Muscle of back (tissue), 3 donors: ENCODE measurements at regions not wholly inside any gene's neighbourhood (a gene's known extent, or its start where the extent isn't known, plus 50 kb on each side); places are given as distances from the start of the nearest gene placed in this dataset.
"Not testable (repeated sequence)": the region's sequence is repeated elsewhere in the genome, so short reads cannot be mapped to it uniquely, and the experiment has no call there.

Experiments
- DNase-seq, 3 donors: peaks; one replicate each; pipeline versions ENCODE4 v3.0.0 to v3.0.0-alpha.2; 2013

- DNase-seq, result no peak
Observed at GRCh38 chr17:56000411-56000810, 152.9 kb upstream of the ANKFN1 start.

DNA sequence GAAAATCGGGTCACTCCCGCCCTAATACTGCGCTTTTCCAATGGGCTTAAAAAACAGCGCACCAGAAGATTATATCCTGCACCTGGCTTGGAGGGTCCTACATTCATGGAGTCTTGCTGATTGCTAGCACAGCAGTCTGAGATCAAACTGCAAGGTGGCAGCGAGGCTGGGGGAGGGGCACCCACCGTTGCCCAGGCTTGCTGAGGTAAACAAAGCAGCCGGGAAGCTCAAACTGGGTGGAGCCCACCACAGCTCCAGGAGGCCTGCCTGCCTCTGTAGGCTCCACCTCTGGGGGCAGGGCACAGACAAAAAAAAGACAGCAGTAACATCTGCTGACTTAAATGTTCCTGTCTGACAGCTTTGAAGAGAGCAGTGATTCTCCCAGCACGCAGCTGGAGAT lies 150.6 kb upstream of the ANKFN1 start:
- DNase-seq, result not testable (repeated sequence)

GRCh38 chr17:56009795-56010651 lies 143.3 kb upstream of the ANKFN1 start:
- DNase-seq, result peak; percentile 54 to 82 (median 73)

DNA sequence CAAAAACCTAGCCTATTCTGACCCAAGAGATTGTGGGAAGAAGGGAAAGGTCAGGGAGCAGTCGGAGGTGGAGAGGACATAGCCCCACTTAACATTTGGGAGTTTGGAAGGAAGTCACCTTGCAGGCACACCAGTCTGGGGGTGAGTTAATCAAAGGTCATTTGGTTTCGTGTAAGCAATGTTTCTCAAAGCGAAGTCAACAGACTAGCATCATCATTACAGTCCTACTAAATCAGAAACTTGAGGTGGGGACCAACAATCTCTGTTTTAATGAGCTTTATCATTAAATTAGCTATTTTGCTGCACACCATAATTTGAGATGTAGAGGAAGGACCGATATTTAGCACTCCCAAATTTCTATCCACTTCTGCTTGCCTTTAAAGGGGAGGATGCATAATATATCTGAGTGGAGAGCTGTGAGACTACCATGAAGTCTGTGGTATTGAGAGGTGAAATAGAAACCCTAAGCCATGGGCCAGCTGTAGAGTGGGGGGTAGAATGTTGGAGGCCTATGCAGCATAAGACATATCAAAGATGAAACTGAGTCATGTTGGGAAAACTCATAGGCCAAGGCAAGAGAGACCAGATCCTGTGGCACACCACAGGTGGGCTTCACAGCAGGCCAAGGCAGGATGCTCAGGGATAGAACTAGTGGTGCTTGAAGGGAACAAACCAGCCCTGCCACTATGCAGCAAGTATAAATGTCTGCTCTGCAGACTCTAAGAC lies 141.7 kb upstream of the ANKFN1 start:
- no peak for DNase-seq

DNA sequence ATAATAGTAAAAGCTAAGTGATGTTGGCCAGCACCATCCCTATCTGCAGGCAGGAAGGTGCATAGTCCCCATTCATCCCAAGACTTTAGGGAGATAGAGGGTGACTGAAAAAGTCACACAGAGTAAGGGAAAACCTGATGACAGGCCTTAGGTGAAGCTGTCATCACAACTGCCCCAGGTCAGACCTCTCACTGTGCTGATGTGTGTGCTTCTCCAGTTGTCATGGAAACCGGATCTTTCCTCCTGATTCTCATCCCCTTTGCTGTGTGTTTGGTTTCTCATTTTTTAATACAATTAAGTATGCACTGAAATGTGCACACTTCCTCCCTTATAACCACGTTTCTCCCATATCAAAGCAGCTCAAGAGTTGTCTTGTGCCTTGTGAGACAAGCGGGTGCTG lies 135.1 kb upstream of the ANKFN1 start:
- DNase-seq, result no peak

DNA sequence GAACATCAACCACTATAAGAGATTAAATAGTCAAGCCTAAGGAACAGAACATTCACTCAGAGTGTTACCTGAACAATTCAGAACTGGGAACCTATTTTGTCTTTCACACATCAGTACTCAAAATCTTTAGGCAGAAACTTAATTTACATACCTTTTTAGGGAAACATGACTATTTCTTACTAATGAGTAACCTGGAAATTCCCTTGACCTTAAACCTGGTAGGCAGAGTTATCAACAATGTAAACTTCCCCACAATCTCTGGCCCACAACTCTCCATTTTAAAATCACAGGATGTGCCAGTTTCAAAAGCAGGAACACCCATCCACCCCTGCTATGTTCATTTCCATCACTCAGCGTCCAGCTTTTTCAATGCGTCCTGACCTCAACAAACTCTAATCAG lies 132.9 kb upstream of the ANKFN1 start:
- DNase-seq, result no peak

- DNase-seq, result no peak
Observed at GRCh38 chr17:56021681-56022190, 131.5 kb upstream of the ANKFN1 start.

GRCh38 chr17:56023851-56024250 lies 129.4 kb upstream of the ANKFN1 start:
- no peak for DNase-seq

DNA sequence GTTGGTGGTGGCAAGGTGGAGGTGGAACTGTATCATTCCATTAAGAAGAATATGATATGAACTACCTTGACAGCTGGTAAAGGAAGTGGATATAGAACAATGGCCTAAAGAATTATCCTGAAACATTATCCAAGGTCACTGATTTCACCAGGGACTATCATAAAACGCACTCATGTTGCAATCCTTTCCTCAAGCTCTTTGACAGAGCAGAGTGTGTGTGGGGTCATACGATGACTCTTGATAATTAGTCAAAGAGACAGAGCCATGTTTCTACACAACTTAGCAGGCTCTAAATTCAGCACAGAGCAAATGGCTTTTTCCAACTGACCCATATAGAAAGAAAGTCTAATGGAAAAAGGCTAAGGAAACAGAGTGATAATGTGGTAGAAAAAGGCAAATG lies 126.4 kb upstream of the ANKFN1 start:
- no peak for DNase-seq

DNA sequence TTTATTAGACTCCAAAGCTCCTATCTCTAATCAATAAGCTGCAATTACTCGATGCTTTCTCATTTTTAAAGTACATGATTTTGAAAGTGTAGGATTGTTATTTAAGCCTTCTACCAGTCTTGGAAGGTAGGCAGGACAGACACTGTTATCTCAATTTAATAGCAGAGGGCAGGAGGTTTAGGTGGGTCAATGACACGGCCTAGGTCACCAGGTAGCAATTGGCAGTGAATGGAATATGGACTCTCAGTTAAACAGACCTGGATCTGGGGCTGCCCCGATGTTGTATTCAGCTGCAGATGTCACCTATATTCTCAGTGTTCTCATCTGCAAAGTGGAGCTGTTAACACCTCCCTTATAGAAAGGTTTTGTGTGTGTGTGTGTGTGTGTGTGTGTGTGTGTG lies 124.4 kb upstream of the ANKFN1 start:
- DNase-seq, result no peak

GRCh38 chr17:56030009-56030624 lies 123.2 kb upstream of the ANKFN1 start:
- no peak for DNase-seq

GRCh38 chr17:56031636-56032035 lies 121.6 kb upstream of the ANKFN1 start:
- no peak for DNase-seq

DNA sequence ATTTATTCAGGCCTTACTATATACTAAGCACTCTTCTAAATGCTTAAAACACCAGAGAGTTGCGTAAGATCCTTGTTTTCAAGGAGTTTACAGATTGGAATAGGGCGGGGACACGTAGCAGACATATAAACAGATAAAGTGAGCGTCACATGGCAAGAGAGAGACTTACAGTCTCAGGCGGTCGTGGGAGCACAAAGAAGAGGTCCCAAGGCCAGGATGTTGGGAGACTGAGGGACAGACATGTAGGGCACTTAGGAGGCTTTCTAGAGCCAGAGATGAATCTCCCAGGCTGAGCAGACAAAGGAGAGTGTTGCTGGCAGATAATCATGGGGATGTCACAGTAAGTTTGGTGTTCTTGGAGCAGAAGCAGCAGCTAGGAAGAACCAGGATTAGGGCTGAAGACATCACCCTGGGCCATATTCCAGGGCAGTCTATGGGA lies 119.1 kb upstream of the ANKFN1 start:
- DNase-seq, result peak in 2 of 3 donors; percentile 32 to 78

- peak in 2 of 3 donors; percentile 6 to 22 for DNase-seq
Observed at GRCh38 chr17:56038131-56038530, 115.1 kb upstream of the ANKFN1 start.

DNA sequence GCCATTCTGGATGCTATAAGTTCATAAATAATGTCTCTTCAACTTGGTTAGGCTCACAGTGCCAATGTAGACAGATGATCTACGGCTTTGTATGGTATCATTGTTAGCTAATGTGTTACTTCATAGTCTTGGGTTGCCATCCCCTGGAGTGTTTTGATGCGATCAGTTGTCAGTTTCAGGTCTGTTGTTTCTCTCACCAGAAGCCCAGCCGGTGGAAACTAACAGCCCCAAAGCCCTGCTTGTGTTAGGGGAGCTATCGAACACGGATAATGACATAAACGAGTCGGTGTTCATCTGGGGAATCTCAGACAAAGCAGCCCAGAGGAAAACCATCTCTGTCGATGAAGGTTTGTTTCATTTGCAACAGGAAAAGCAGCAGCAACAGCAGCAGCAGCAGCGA lies 107.4 kb upstream of the ANKFN1 start:
- no peak for DNase-seq

- DNase-seq, result peak in 1 of 3 donors; percentile 9
Observed at GRCh38 chr17:56047331-56047730, 105.9 kb upstream of the ANKFN1 start.

DNA sequence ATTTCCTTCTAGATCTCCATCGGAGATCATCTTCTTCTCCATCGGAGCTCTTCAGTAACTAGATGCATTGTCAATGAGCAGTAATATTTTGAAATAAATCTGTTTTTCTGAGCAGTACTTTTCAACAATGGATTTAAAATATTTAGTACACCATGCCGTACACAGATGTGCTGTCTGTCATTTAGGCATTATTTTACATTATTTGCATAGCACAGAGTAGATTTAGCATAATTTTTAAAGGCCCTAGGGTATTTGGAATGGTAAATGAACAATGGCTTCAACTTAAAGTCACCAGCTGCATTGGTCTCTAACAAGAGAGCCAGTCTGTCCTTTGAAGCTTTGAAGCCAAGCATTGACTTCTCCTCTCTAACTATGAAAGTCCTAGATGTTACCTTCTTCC lies 95.4 kb upstream of the ANKFN1 start:
- no peak for DNase-seq

- no peak for DNase-seq
Observed at GRCh38 chr17:56064506-56064905, 88.8 kb upstream of the ANKFN1 start.

DNA sequence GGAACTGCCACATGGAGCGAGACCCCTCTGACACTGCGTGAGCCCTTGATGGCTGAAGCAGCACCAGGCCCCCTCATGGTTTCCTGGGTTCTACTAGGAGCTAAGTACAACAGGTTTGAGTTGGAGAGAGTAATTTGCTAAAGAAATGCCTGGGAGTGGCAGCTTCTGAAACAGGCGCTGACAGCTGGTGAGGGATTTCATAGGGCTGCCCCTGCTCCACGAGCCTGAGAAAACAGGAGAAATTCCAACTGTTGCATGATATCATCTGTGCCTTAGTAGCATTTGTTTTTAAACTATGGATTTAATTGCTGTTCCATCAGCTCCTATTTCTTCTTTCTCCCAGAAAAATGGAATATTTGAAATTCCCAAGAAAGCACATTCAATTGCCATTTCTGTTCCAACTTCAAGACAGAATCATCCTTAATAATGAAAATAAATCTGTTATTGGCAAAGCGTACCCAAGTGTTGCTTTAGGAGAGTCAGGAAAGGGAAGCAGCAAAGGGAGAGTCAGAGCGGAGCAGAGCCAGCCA lies 78.8 kb upstream of the ANKFN1 start:
- DNase-seq, result peak; percentile 31 to 70 (median 35)

- no peak for DNase-seq
Observed at GRCh38 chr17:56076980-56077379, 76.3 kb upstream of the ANKFN1 start.

- no peak for DNase-seq
Observed at GRCh38 chr17:56083475-56083874, 69.8 kb upstream of the ANKFN1 start.

DNA sequence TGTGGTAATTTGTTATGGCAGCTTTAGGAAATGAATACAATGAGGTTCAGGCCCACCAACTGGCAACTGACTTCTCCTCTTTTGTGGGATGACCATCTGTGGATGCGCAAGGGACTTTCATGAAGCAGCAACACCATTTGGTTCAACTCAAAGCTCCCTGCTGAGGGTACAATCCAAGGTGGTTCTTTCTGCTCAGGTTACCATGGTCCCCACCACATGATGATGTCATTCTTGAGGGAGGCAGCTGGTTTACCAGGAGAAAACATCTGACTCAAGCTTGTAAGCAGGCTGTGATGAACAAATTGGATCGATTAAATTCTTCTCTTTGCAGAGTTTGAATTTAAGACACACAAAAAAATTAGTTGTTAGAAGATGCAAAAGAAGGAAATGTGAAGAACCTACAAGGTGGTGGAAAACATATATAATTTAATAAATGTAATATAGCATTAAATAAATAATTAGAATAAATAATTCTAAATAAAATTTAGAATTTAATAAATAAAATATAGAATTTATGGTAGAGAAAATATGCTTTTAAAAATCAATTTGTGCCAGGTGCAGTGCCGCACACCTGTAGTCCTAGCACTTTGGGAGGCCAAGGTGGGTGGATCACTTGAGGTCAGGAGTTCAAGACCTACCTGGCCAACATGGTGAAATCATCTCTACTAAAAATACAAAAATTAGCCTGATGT lies 67.6 kb upstream of the ANKFN1 start:
- no peak for DNase-seq
